HEK293T (cell line): ENCODE measurements at regions not wholly inside any gene's neighbourhood (a gene's known extent, or its start where the extent isn't known, plus 50 kb on each side); places are given as distances from the start of the nearest gene placed in this dataset.

Experiments used
- BHLHE40 ChIP-seq: fragments of 450-650 bp; IDR thresholded peaks from 2 replicates; pipeline ENCODE4 v1.6.1; 2016; ENCODE audit warnings: mild to moderate bottlenecking, moderate library complexity, borderline replicate concordance
- ELF4 ChIP-seq: fragments of 450-650 bp; IDR thresholded peaks from 2 replicates; pipeline ENCODE4 v1.6.1; 2017; ENCODE audit warnings: antibody characterized with exemption
- FOXM1 ChIP-seq: fragments of 450-650 bp; IDR thresholded peaks from 2 replicates; pipeline ENCODE4 v1.6.1; 2017; ENCODE audit warnings: mild to moderate bottlenecking, borderline replicate concordance
- LEF1 ChIP-seq: fragments of 450-650 bp; IDR thresholded peaks from 2 replicates; pipeline ENCODE4 v1.6.1; 2017; ENCODE audit warnings: mild to moderate bottlenecking, borderline replicate concordance
- SP1 ChIP-seq: fragments of 450-650 bp; IDR thresholded peaks from 2 replicates; pipeline ENCODE4 v1.6.1; 2017
- TARDBP ChIP-seq: fragments of 450-650 bp; IDR thresholded peaks from 2 replicates; pipeline ENCODE4 v1.6.1; 2016

GRCh38 chr10:65788271-65788670 is 1137.6 kb upstream of the LRRTM3 start:
- TF ChIP-seq LEF1 (no peak), FOXM1 (no peak), TARDBP (no peak), BHLHE40 (no peak), ELF4 (no peak), SP1 (no peak)
